GM12873 (cell line): ENCODE measurements at regions not wholly inside any gene's neighbourhood (a gene's known extent, or its start where the extent isn't known, plus 50 kb on each side); places are given as distances from the start of the nearest gene placed in this dataset.

ENCODE experiments used
- TF ChIP-seq, protein P1 (sequence below): IDR thresholded peaks from 2 replicates; pipeline ENCODE4 v1.5.1; 2012; ENCODE audit warnings: low read depth, mild to moderate bottlenecking, moderate library complexity, low read length, control low read depth; ENCODE audit not compliant: insufficient read depth; ENCODE audit errors: missing control alignments

GRCh38 chr3:147173257-147173656, 233.1 kb downstream of the ZIC4 start:
- TF ChIP-seq, protein P1, sequence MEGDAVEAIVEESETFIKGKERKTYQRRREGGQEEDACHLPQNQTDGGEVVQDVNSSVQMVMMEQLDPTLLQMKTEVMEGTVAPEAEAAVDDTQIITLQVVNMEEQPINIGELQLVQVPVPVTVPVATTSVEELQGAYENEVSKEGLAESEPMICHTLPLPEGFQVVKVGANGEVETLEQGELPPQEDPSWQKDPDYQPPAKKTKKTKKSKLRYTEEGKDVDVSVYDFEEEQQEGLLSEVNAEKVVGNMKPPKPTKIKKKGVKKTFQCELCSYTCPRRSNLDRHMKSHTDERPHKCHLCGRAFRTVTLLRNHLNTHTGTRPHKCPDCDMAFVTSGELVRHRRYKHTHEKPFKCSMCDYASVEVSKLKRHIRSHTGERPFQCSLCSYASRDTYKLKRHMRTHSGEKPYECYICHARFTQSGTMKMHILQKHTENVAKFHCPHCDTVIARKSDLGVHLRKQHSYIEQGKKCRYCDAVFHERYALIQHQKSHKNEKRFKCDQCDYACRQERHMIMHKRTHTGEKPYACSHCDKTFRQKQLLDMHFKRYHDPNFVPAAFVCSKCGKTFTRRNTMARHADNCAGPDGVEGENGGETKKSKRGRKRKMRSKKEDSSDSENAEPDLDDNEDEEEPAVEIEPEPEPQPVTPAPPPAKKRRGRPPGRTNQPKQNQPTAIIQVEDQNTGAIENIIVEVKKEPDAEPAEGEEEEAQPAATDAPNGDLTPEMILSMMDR = no peak

DNA sequence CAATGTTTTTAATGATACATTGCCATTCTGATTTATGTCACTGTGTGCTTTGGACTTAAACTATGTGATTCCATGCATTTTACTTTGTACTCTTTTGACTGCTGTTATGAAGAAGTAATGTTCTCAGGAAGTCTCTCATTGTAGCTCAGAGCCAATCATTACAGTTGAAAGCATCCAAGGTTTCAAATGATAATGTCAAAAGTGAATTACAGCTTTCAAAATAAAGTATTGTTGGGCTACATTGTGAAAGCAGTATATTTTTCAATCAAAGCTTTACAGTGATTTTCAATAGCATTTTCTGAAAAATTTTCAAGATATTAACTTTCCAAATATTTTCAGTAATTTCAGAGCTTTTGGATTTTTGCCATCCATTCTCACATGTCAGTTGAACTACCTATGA, 243.6 kb downstream of the ZIC4 start:
- TF ChIP-seq, protein P1 = no peak

GRCh38 chr3:147161833-147162232, 244.5 kb downstream of the ZIC4 start:
- TF ChIP-seq, protein P1 = no peak

DNA sequence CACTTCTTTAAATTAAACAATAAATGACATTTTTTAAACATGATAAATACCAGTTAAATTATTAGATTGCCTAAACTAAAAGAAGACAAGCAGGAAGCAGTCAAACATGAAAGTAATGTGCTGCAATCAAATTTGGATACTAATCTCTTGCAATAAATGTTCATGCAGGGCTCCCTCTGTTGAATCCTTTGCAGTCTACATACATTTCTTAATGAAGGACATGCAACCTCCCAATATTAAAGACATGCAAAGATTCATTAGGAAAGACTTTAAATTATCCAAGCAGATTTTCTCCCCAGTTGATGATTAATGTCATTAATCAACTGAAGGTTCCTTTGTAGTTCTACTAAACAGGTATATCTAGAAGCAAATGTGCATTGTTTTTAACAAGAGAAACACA, 245.4 kb downstream of the ZIC4 start:
- TF ChIP-seq, protein P1 = no peak

- TF ChIP-seq, protein P1 = no peak
Observed at GRCh38 chr3:147159141-147159540, 247.2 kb downstream of the ZIC4 start.

DNA sequence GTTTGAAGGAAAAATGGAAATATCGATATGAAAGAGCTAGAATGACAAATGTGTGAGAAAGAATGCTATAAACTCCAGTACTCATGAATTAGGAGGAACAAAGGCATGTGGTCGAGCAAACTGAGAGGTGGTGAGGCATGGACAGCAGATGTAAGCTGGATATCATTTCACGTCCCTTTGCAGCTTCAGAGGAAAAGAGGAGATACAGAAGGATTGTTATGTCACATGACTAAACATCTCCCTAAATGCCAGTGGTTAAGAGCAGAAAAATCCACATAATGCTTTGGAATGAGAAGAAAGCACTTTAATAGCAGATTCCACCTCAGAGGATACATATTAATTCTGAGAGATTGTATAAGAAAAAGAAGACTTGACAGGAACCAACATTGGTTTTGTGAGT, 248.7 kb downstream of the ZIC4 start:
- TF ChIP-seq, protein P1 = no peak

DNA sequence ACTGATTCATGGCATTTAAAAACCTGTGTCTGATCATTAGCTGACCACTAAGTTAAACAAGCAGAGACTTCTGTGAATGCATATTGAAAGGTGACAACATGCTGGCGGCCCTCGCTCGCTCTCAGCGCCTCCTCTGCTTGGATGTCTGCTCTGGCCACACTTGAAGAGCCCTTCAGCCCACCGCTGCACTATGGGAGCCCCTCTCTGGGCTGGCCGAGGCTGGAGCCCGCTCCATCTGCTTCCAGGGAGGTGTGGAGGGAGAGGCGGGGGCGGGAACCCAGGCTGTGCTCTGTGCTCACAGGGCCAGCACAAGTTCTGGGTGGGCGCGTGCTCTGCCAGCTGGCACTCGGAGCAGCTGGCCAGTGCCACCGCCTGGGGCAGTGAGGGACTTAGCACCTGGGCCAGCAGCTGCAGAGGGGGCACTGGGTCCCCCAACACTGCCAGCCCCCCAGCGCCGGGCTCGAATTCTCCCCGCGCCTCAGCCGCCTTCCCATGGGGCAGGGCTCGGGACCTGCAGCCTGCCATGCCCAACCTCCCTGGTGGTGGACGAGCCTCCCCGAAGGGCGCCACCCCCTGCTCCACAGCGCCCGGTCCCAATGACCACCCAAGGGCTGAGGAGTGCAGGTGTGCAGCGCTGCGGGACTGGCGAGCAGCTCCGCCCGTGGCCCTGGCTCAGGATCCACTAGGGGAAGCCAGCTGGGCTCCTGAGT, 252.4 kb downstream of the ZIC4 start:
- TF ChIP-seq, protein P1 = no peak
